GM18517 (cell line): ENCODE measurements at regions not wholly inside any gene's neighbourhood (a gene's known extent, or its start where the extent isn't known, plus 50 kb on each side); places are given as distances from the start of the nearest gene placed in this dataset.
"Not testable (repeated sequence)": the region's sequence is repeated elsewhere in the genome, so short reads cannot be mapped to it uniquely, and the experiment has no call there.

Experiments
- ATAC-seq: cut with Tn5 transposase; IDR thresholded peaks from one replicate; pipeline ENCODE4 v1.9.1; 2021; ENCODE audit warnings: mild to moderate bottlenecking, moderate library complexity; ENCODE audit not compliant: unreplicated experiment

- no peak for ATAC-seq
These were observed 1701.5 kb upstream of the FLRT2 start for GRCh38 chr14:83828406-83828805.

GRCh38 chr14:83830316-83830715, 1699.6 kb upstream of the FLRT2 start:
- ATAC-seq: no peak

- ATAC-seq: no peak
These were observed 1691.7 kb upstream of the FLRT2 start for GRCh38 chr14:83838226-83838625.

GRCh38 chr14:83842547-83842946, 1687.4 kb upstream of the FLRT2 start:
- ATAC-seq: no peak

- no peak for ATAC-seq
These were observed 1682.8 kb upstream of the FLRT2 start for GRCh38 chr14:83847102-83847501.

GRCh38 chr14:83850092-83850491, 1679.9 kb upstream of the FLRT2 start:
- ATAC-seq: no peak

- no peak for ATAC-seq
These were observed 1673.6 kb upstream of the FLRT2 start for GRCh38 chr14:83856334-83856733.

- no peak for ATAC-seq
These were observed 1669.3 kb upstream of the FLRT2 start for GRCh38 chr14:83860631-83861155.

GRCh38 chr14:83863042-83863774, 1666.7 kb upstream of the FLRT2 start:
- no peak for ATAC-seq

- no peak for ATAC-seq
These were observed 1665.8 kb upstream of the FLRT2 start for GRCh38 chr14:83864106-83864505.

GRCh38 chr14:83867566-83868225, 1662.2 kb upstream of the FLRT2 start:
- no peak for ATAC-seq

GRCh38 chr14:83870546-83871270, 1659.2 kb upstream of the FLRT2 start:
- no peak for ATAC-seq

- ATAC-seq: no peak
These were observed 1656.3 kb upstream of the FLRT2 start for GRCh38 chr14:83873669-83874068.

GRCh38 chr14:83874662-83875061, 1655.3 kb upstream of the FLRT2 start:
- ATAC-seq: no peak

- no peak for ATAC-seq
These were observed 1646.2 kb upstream of the FLRT2 start for GRCh38 chr14:83883732-83884131.

GRCh38 chr14:83885837-83886293, 1644.1 kb upstream of the FLRT2 start:
- ATAC-seq: no peak

- ATAC-seq: no peak
These were observed 1642.1 kb upstream of the FLRT2 start for GRCh38 chr14:83887866-83888265.

GRCh38 chr14:83893447-83893846, 1636.5 kb upstream of the FLRT2 start:
- no peak for ATAC-seq

GRCh38 chr14:83894568-83894967, 1635.4 kb upstream of the FLRT2 start:
- no peak for ATAC-seq

GRCh38 chr14:83898558-83898957, 1631.4 kb upstream of the FLRT2 start:
- not testable (repeated sequence) for ATAC-seq

- ATAC-seq: no peak
These were observed 1630.2 kb upstream of the FLRT2 start for GRCh38 chr14:83899706-83900105.

GRCh38 chr14:83905157-83905556, 1624.8 kb upstream of the FLRT2 start:
- no peak for ATAC-seq
